NT2/D1 (cell line): ENCODE measurements at regions not wholly inside any gene's neighbourhood (a gene's known extent, or its start where the extent isn't known, plus 50 kb on each side); places are given as distances from the start of the nearest gene placed in this dataset.

Source experiments
- SUZ12 ChIP-seq: IDR thresholded peaks from 2 replicates; pipeline ENCODE4 v1.6.1; 2011; ENCODE audit not compliant: insufficient read length, insufficient read depth; ENCODE audit errors: extremely low read depth
- YY1 ChIP-seq: IDR thresholded peaks from 2 replicates; pipeline ENCODE4 v1.6.1; 2011; ENCODE audit not compliant: insufficient read length, insufficient read depth
- ZNF274 ChIP-seq: IDR thresholded peaks from 2 replicates; pipeline ENCODE4 v1.6.1; 2011; ENCODE audit warnings: mild to moderate bottlenecking, low read depth, low read length

DNA sequence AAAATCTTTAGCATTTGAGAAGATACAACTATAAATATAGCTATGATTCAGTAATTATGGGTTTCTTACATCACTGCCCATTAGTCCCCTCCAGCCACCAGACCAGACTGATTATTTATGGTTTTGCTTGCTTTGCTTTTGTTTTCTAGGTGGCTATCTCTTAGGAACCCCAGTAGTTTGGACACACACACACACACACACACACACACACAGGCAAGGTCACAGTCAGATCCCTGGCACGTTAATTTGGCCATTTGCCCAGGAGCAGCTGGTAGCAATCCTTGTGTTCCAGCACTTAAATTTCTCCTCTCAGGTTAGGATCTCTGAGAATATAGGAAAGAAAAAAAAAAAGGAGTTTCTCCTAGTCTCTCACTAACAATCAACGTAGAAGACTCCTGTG lies 90.2 kb upstream of the RESF1 start:
- TF ChIP-seq YY1, result no peak
- TF ChIP-seq SUZ12, result no peak
- no peak for TF ChIP-seq ZNF274
